Ovary (tissue), 7 donors: ENCODE measurements at regions not wholly inside any gene's neighbourhood (a gene's known extent, or its start where the extent isn't known, plus 50 kb on each side); places are given as distances from the start of the nearest gene placed in this dataset.
"Not testable (repeated sequence)": the region's sequence is repeated elsewhere in the genome, so short reads cannot be mapped to it uniquely, and the experiment has no call there.

ENCODE experiments used
- DNase-seq, 5 donors: peaks; one replicate each; pipeline ENCODE4 v3.0.0-alpha.2; 2019 to 2020
- H3K27ac ChIP-seq, 2 donors: fragments of 200-600 bp; one replicate each; pipeline versions ENCODE4 v1.5.1 to v1.8.0; 2019 to 2022
- H3K27me3 ChIP-seq: fragments of 200-600 bp; one replicate; pipeline ENCODE4 v1.8.0; 2022
- H3K36me3 ChIP-seq: fragments of 200-600 bp; sonication (generic); one replicate; pipeline ENCODE4 v1.5.1; 2019
- H3K4me1 ChIP-seq: one replicate; pipeline ENCODE4 v1.8.1; 2013; ENCODE audit warnings: mild to moderate bottlenecking, moderate library complexity; ENCODE audit not compliant: insufficient read depth
- H3K4me3 ChIP-seq: fragments of 200-600 bp; sonication (generic); one replicate; pipeline ENCODE4 v1.5.1; 2017
- H3K9me3 ChIP-seq, 2 donors: fragments of 200-600 bp in 1 of 2; sonication (generic) in 1 of 2; one replicate each; pipeline versions ENCODE4 v1.5.1 to v1.8.1; 2013 to 2019; ENCODE audit warnings: mild to moderate bottlenecking in 1 of 2, moderate library complexity in 1 of 2
- EP300 ChIP-seq: sonication (generic); formaldehyde crosslinking; IDR thresholded peaks from one replicate; pipeline ENCODE4 v1.6.1; 2017; ENCODE audit warnings: antibody characterized with exemption
- POLR2A ChIP-seq: fragments of 450-650 bp; IDR thresholded peaks from one replicate; pipeline ENCODE4 v1.6.1; 2017; ENCODE audit warnings: antibody characterized with exemption, mild to moderate bottlenecking, moderate library complexity
- WGBS, 3 donors: extraction: QIAGEN DNeasy Blood & Tissue Kit in 1 of 3; methylation state at CpG; one replicate each; pipeline versions ENCODE4 v1.1.5 to v1.1.7; 2013 to 2017; 5-methylcytosine and 5-hydroxymethylcytosine counted together
- intact Hi-C, 4 donors: fragments of 100-400 bp; cut with DNase I; formaldehyde crosslinking; loops; one replicate each; pipeline versions ENCODE4 v1.11.0 to v1.15.1; 2022 to 2023
- TF ChIP-seq, protein P1 (sequence below), 3 donors: fragments of 450-650 bp in 2 of 3; fragments of 200-600 bp in 1 of 3; IDR thresholded peaks; one replicate each; pipeline versions ENCODE4 v1.5.1 to v1.8.0; 2016 to 2022; ENCODE audit warnings: antibody characterized with exemption in 3 of 3, mild to moderate bottlenecking in 1 of 3
- donor health status: DM: no; HTN: no; CAD: no; lungs with moderate emphysema.
- donor health status: DM: no; HTN: no; CAD: no.
- donor health status: Bipolar disorder and iron deficiency.
- donor health status: DM: no; HTN: no; CAD: no.
- donor health status: DM: yes; HTN: yes; CAD: no.

DNA sequence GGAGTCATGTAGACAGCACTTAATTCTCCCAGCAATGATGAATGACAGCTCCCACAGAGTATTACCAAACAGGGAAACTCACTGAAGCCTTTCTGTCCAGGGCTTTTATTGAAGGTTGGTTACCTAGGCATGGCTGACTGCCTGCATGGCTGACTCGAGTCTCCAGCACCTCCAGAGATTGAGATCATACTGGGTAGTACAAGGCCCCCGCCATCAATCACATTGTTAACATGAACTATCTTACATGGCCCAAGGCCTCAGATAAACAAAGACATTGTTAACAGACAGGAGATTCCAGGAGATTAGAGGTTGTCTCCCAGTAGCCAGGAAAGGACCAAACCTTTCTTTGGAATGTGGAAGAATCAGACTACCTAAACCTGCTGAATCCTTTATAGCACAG is 128.3 kb upstream of the LSM14A start:
- DNase-seq, result no peak
- TF ChIP-seq, protein P1, sequence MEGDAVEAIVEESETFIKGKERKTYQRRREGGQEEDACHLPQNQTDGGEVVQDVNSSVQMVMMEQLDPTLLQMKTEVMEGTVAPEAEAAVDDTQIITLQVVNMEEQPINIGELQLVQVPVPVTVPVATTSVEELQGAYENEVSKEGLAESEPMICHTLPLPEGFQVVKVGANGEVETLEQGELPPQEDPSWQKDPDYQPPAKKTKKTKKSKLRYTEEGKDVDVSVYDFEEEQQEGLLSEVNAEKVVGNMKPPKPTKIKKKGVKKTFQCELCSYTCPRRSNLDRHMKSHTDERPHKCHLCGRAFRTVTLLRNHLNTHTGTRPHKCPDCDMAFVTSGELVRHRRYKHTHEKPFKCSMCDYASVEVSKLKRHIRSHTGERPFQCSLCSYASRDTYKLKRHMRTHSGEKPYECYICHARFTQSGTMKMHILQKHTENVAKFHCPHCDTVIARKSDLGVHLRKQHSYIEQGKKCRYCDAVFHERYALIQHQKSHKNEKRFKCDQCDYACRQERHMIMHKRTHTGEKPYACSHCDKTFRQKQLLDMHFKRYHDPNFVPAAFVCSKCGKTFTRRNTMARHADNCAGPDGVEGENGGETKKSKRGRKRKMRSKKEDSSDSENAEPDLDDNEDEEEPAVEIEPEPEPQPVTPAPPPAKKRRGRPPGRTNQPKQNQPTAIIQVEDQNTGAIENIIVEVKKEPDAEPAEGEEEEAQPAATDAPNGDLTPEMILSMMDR (IDR thresholded peaks at IDR 0.05), result no peak
- TF ChIP-seq POLR2A (no peak), EP300 (no peak)
- Histone ChIP-seq H3K27me3 (no peaks in the 10 kb centered on the region), H3K27ac (no peak overlapping the region), H3K9me3 (no peaks in the 10 kb centered on the region), H3K36me3 (no peaks in the 10 kb centered on the region), H3K4me1 (no peaks in the 10 kb centered on the region), H3K4me3 (no peak overlapping the region)
- intact Hi-C loops, result loop anchor here in 2 of 4 donors (5.0 to 10.0 kb wide), 3 partner anchors 53 to 103 kb away; no protein-coding TSS in a partner anchor
- WGBS, 3 donors, result 55 to 66% (median 64%) methylated on average over 2 of the region's 2 CpGs

DNA sequence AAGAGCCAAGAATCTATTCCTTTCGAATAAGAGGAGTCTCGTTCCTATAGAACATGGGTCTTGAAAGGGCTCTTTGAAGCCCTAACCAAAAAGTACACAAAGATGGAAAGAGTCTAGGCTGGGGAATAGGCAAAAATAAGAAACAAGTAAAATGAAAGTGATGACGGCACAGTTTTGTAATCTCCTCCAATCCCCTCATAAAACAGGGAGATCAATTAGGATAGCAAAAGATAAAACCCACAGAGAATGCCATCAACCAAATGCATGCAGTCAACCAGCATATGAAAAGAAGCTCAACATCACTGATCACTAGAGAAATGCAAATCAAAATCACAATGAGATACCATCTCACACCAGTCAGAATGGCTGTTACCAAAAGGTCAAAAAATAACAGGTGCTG is 122.4 kb upstream of the LSM14A start:
- H3K9me3 ChIP-seq, result no peaks in the 10 kb centered on the region
- no peaks in the 10 kb centered on the region for H3K4me1 ChIP-seq
- no peak for TF ChIP-seq POLR2A
- no peak for TF ChIP-seq EP300
- TF ChIP-seq, protein P1 (IDR thresholded peaks at IDR 0.05), result no peak
- intact Hi-C loops, result loop anchor here in 1 of 4 donors (10.0 kb wide), 1 partner anchor 95 kb away; no protein-coding TSS in a partner anchor
- H3K27ac ChIP-seq, result no peak overlapping the region
- WGBS, 3 donors, result 82 to 90% (median 87%) methylated on average over 3 of the region's 3 CpGs
- H3K36me3 ChIP-seq, result no peaks in the 10 kb centered on the region
- H3K27me3 ChIP-seq, result no peaks in the 10 kb centered on the region
- DNase-seq, result no peak
- H3K4me3 ChIP-seq, result no peak overlapping the region

DNA sequence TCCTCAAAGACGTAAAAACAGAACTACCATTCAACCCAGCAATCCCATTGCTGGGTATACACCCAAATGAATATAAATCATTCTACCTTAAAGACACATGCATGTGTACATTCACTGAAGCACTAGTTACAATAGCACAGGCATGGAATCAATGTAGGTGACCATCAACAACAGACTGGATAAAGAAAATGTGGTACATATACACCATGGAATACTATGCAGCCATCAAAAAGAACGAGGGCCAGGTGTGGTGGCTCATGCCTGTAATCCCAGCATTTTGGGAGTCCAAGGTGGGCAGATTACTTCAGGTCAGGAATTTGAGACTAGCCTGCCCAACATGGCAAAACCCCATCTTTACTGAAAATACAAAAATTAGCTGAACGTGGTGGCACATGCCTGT is 121.9 kb upstream of the LSM14A start:
- intact Hi-C loops, H3K27me3 ChIP-seq, H3K9me3 ChIP-seq, H3K4me1 ChIP-seq, DNase-seq, H3K27ac ChIP-seq, H3K36me3 ChIP-seq, H3K4me3 ChIP-seq: not testable (repeated sequence)
- 82 to 85% (median 83%) methylated on average over 3 of the region's 3 CpGs for WGBS, 3 donors

DNA sequence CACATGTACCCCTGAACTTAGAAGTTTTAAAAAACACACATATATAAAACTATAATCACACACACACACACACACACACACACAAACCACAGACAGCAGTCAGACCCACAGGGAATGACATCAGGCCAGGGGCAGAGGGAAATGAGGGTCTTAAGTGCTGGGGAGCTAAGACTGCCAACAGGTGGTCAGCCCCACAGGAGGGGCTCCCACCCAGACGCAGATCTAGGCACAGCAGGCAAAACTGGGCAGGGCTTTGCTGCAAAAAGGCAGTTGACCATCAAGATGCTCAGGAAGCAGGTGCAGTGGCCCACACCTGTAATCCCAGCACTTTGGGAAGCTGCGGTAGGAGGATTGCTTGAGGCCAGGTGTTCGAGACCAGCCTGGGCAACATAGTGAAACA is 121.0 kb upstream of the LSM14A start:
- TF ChIP-seq, protein P1 (IDR thresholded peaks at IDR 0.05), result no peak
- TF ChIP-seq POLR2A, result no peak
- no peak for TF ChIP-seq EP300
- intact Hi-C loops, result no loop called here
- Histone ChIP-seq H3K4me1 (no peaks in the 10 kb centered on the region), H3K4me3 (no peak overlapping the region), H3K36me3 (no peaks in the 10 kb centered on the region), H3K27ac (no peak overlapping the region), H3K27me3 (no peaks in the 10 kb centered on the region), H3K9me3 (no peaks in the 10 kb centered on the region)
- WGBS, 3 donors, result 76 to 87% (median 83%) methylated on average over 3 of the region's 3 CpGs
- no peak for DNase-seq

DNA sequence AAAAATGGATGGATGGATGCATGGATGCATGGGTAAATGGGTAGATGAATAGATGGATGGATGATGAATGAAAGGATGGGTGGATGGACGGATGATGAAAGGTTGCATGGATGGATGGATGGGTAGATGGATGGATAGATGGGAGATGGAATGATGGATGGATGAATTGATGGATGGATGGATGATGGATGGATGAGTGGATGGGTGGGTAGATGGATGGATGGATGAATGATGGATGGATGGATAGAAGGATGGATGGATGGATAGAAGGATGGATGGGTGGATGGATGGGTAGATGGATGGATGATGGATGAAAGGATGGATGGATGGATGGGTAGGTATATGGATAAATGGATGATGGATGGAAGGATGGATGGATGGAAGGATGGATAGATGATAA is 115.1 kb upstream of the LSM14A start:
- Histone ChIP-seq H3K36me3 (no peaks in the 10 kb centered on the region), H3K27ac (no peak overlapping the region), H3K4me1 (no peaks in the 10 kb centered on the region), H3K27me3 (no peaks in the 10 kb centered on the region), H3K4me3 (no peak overlapping the region), H3K9me3 (no peaks in the 10 kb centered on the region)
- no peak for DNase-seq
- no peak for TF ChIP-seq POLR2A
- TF ChIP-seq, protein P1 (IDR thresholded peaks at IDR 0.05), result no peak
- TF ChIP-seq EP300, result no peak
- intact Hi-C loops, result no loop called here
- WGBS, 3 donors, result 91 to 96% (median 95%) methylated on average over 1 of the region's 1 CpG
